Cardiac septum (tissue), 1 donor: ENCODE measurements at regions not wholly inside any gene's neighbourhood (a gene's known extent, or its start where the extent isn't known, plus 50 kb on each side); places are given as distances from the start of the nearest gene placed in this dataset.
"Not testable (repeated sequence)": the region's sequence is repeated elsewhere in the genome, so short reads cannot be mapped to it uniquely, and the experiment has no call there.

Experiments used
- DNase-seq: peaks from one replicate; pipeline ENCODE4 v3.0.0-alpha.2; 2020; ENCODE audit warnings: low spot score
- intact Hi-C: fragments of 100-400 bp; cut with DNase I; formaldehyde crosslinking; loops from one replicate; pipeline ENCODE4 v1.14.0; 2022
- donor health status: DM: no; HTN: no; CAD: no.

DNA sequence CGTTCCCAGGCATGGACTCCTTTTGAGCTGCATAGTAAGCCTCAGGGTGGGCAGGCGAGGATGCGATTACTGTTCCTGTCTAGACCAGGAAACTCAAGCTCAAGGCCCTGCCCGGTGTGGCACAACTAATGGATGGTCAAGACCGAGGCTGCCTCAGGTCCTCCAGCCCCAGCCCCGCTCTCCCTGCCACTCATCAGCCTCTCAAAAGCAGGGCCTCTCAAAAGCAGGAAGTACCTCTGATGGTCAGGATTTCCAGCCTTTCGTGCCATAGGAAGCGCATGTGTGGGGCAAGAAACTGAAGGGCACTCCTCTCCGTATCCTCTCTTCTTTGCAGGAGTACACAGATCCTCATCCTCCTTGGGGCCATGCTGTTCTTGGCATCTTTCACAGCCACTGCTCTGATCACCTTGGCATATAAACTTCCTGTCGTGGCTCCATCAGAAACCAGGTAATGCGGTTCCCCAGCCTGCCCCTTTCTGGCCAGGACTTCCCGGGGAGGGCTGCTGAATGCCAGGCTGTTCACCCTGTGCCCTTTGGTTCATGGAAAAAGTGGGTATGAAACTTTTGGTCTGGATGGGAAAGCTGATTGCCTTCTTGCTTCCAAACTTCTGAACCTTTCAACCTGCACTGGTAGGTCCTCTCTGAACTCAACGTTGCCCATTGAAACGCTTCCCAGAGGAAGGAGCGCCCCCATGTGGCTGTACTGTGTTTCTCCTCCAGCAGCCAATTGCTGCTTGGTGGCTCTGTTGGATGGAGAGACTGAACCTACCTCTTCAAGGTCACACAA is 82.8 kb upstream of the SEC11C start:
- intact Hi-C loops, result loop anchor here (1.0 to 5.0 kb wide), 3 partner anchors 65 to 276 kb away; no protein-coding TSS in a partner anchor
- peak; percentile 82 for DNase-seq

DNA sequence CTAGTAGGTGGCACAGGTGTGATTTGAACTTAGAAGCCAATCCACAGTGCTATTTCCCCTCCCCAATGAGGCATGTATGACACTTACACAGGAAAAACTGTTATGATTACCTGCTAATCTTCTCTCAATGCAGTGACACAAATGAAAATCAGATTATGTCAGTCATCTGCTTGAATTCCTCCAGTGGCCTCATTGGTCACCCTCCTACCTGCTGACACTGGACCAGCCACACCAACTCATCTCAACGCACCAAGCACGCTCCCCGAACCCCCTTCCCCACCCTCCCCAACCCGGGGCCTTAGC is 82.2 kb upstream of the SEC11C start:
- intact Hi-C loops, result loop anchor here (1.0 to 5.0 kb wide), 3 partner anchors 65 to 276 kb away; no protein-coding TSS in a partner anchor
- DNase-seq, result no peak

DNA sequence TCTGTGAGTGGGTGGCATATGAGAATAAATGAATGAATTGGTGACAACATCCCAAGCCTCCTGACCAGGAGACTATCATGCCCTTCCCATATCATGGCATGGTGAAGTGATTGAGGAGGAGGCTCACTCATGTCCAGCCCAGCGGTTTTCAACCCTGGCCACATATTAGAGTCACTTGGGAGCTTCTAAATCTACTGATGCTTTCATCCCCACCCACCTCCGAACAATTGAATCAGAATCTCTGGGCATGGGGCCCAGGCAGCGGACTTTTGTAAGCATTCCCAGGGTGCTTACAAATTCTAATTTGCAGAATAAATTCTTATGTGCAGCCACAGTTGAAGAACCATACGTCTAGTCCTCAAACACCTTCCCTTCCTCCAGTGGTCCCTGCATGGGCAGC is 81.7 kb upstream of the SEC11C start:
- intact Hi-C loops, result loop anchor here (1.0 to 5.0 kb wide), 3 partner anchors 66 to 277 kb away; no protein-coding TSS in a partner anchor
- DNase-seq, result no peak

DNA sequence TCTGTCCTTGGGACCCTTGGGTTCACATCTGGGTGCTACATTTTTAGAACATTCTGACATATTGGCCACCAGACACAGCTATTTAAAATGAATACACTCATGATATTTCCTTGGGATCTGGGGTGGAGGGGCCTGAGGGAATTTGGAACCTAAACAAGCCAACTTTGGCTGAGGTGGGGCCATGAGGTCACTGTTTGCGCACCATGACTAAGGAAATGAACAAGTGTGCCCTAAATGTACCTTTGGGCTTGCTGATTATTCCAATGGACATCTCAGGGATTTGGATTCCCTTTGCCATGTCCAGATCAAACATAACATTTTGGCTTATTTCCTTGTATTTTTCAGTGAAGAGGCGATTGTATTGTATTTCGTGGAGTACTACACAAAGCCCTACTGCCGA is 80.5 kb upstream of the SEC11C start:
- no peak for DNase-seq
- intact Hi-C loops, result loop anchor here (5.0 kb wide), 2 partner anchors 67 to 192 kb away; no protein-coding TSS in a partner anchor

DNA sequence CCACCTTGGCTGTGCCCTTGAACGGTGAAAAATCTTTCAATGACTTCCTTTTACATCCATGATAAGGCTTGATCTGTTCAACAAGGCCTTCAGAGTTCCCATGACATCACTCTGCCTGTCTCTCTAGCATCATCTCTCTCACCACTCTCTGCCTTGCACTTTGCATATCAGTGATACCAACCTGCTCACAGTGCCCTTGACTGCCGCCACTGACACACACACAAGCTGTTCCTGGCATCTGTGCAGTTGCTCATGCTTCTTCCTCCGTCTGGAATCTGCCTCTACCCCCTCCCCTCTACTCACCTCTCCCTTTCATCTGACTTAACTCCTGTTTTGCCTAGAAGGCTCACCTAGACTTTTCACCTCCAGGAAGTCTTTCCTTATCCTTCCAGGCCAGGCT is 79.1 kb upstream of the SEC11C start:
- no peak for DNase-seq
- intact Hi-C loops, result loop anchor here (10.0 kb wide), 1 partner anchor 526 kb away; no protein-coding TSS in a partner anchor

DNA sequence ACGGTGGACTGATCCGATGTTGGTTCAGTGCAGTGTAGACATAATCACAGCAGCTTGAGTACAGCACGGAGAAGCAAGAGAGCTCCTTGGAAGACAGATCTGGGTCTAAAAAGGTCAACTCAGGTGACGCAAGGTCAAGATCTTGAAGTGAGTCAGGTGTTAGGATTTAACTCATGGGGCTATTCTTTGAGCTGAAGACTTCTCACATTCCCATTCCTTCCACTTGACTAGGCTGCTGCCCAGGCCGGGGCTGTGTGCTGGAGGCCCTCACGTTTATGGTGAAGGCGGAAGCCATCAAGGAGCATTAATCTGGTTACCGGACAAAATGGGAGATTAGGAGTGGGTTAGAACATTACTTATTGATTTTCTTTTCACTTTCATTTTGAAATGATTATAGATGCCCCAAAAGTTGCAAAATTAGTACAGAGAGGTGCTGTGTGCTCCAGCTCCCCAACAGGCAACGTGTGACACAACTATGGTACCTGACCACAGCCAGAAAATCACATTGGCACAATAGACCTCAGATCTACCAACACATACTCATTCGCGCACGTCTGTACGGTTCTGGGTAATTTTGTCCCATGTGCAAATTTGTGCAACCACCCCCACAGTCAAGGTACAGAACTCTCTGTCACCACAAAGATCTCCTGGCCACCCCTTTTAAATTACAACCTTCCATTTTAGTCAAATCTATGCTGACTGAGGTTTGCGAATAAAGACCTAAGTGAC is 77.6 kb upstream of the SEC11C start:
- intact Hi-C loops, result loop anchor here (10.0 kb wide), 1 partner anchor 527 kb away; no protein-coding TSS in a partner anchor
- no peak for DNase-seq

DNA sequence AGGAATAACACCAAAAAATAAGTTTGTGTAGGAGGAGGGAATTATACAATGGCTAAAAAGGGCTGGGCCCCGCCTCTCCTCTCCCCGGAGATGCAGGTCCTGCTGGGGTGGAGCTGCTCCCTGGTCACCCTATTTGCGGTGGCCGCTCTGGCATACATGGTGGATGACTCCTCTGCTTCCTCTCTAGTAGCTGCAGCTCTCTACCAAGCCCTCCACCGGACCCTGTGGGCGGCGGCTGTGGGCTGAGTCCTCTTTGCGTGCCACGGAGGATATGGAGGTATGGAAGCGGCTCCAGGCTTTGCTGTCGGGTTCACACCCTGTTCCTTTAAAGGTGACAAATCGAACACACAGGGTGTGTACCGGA is 77.1 kb upstream of the SEC11C start:
- intact Hi-C loops, result loop anchor here (10.0 kb wide), 1 partner anchor 528 kb away; no protein-coding TSS in a partner anchor

DNA sequence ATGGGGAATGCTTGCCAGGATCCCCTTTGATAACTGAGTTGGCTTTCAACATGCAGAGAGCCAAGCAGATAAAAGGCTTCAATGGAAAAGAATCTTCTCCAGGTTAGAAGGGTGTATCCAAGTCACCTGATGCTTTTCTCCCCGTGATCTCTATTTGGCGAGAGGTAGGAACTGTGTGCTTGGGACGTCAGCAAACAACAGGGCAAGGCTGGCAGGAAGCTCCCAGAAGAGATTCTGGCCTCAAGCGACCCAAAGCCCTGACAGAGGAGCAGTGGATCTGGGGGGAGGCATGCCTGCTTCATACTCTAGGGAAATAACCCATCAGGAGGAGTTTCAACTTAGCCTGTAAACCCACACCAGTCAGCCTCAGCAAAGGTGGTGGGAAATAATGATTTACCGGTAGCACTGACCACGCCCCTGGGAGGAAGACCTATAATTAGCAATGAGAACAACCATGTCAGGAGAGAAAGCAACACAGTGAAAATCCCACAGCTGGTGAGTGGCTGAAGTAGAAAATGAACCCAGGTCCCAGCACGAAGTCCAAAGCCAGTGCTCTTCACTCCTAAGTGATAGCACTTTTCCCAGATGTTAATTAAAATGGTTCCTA is 76.3 kb upstream of the SEC11C start:
- intact Hi-C loops, result loop anchor here (10.0 kb wide), 1 partner anchor 529 kb away; no protein-coding TSS in a partner anchor
- DNase-seq, result no peak

More for the DNA sequence above, 77.1 kb upstream of the SEC11C start:
- DNase-seq, result no peak

DNA sequence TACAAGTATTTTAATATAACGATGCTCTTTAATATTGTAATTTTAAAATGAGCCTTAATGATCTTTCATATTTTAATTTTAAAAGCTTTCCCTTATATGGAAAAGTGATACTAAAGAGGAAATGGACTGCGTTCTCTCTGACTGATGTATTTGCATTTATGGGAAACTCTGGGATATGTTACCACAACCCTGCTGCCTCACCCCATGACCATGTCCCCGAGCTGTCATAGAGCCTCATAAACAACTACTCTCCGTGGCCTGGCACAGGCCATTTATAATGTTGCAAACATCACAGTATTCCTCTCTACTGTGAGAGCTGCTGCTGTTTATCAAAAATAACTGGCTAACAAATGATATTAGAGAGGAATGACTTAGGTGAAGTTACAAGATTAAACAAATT is 75.8 kb upstream of the SEC11C start:
- no peak for DNase-seq
- intact Hi-C loops, result loop anchor here (10.0 kb wide), 1 partner anchor 529 kb away; no protein-coding TSS in a partner anchor

DNA sequence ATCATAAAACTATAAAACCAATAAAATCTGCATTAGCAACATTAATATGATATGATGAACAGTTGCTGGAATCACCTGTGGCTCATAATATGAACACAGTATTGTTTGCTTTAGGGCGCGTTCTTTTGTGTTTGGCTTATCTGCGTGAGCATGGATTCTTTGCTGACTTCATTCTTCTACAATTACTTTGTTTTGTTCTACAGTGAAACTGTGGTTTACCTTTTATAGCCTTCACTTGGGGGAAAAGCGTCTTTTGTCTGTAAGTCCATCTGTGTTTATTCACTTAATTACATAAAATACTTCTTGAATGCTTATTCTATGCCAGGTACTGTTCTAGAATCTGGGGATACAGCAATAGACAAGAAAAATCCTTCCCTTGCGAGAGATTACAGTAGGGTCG is 74.0 kb upstream of the SEC11C start:
- intact Hi-C loops, result loop anchor here (10.0 kb wide), 1 partner anchor 531 kb away; no protein-coding TSS in a partner anchor

DNA sequence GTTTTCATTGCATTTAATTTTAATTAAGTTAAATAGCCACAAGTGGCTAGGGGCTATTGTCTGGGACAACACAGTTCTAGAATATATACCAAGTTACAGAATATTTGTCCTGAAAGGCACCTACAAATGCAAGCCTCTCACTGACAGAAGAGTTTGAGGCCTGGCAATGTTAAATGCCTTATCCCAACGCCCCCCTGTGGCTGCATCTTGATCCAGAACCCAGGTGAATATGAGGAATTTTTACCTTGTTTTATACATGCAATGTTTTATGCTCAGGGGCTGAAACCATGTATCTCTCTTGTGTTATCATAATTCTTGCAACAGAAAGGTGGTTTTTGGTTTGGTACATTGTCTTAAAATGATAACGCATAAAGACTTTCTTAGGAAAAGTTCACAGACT is 71.8 kb upstream of the SEC11C start:
- intact Hi-C loops, result loop anchor here (10.0 kb wide), 1 partner anchor 533 kb away; no protein-coding TSS in a partner anchor
- no peak for DNase-seq

More for the DNA sequence above, 74.0 kb upstream of the SEC11C start:
- DNase-seq, result no peak

DNA sequence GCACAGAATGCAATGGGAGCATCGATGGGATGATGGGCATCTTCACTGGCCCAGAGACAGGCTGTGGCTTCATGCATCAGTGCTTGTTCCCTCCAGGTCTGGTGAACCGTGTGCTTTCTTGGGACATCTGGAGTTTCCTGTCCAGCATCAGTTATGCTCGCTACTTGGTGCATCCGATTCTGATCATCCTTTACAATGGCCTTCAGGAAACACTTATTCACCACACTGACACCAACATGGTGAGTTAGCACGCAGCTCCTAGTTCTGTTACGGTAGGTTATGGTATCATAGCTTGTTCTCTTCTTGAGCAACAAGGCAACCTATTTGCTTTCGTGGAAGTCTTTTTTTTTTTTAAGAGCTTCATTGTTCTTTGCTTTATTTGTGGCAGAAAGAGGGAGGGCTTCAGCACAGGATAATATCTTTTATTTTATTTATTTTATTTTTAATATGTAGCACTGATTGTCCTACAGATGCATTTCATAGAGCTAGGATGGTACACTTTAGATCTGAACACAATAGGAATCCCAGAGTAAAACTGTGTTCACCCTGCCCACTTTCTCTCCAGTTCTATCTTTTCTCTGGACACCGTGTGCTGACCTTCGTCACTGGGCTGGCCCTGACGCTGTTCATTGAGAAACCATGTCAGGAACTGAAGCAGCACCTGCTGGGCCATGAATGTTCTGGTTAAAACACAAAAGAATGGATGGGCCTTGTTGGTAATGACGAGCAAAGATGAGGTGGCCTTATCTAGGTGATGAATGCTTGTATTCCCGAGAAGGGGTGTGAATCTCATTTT is 71.2 kb upstream of the SEC11C start:
- intact Hi-C loops, result loop anchor here (10.0 kb wide), 1 partner anchor 534 kb away; no protein-coding TSS in a partner anchor
- DNase-seq, result no peak

DNA sequence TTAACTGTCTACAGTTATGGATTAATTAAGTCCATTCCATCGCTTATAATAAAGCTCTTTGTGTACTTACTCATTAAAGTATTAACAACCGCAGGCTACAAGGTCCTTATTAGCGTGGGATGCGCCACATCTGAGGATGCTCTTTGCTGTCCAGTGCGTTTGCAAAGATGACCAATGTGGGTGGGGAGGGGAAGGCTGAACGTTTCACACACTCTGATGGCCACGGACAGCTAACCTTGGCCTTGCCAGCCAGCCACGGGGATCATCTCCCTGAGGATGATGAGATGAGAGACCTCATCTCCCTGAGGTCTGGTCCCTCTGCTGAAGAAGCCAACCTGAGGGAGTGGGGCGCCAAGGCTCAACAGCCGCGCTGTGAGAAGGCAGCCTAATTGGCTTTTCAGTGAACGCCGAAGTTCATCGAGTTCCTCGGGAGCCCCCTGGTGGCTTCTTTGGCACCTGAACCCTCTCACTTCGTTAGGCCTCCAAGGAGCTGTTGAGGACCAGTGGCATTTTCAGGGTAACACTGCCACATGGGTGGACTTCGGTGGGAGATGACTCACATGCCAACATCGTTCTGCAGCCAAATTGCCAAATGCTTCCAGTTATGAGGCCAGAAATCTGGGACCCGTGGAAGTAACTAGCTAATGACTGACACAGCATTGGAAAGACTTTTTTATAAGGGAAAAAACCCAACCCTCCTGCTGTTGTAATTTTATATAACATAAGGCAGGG is 69.3 kb upstream of the SEC11C start:
- intact Hi-C loops, result loop anchor here (1.0 to 2.0 kb wide), 2 partner anchors 289 to 302 kb away; no protein-coding TSS in a partner anchor
- DNase-seq, result peak; percentile 82

DNA sequence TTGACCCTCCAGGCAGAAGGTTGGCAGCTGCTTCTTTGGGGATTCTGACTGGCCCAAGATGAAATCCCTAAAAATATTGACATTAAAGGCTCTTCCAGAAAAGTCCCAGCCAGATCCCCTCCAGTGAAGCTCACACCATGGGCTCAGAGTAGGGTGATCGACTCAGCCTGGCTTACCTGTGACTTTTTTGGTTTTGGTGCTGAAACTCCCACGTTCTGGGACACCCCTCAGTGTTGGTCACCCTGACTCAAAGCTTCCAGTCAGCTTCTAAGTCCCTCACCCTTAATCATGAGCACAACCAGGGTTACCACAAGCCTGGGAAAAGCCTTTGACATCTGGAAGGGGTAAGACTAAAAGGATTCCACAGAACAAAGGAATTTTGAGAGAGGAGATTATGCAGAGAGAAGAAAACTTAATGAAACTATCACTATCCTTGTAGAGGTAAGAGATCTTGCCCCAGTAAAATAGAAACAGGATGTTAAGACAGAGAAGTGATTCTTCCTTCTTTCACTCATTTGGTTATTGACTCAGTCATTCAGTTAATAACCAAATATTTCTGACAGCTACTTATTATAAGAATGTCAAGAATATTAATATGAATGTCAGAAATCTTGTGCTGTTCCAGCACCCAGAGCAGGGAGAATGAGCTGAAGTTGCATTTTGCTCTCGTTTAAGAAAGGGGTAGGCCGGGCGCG is 66.8 kb upstream of the SEC11C start:
- intact Hi-C loops, result no loop called here
- no peak for DNase-seq

DNA sequence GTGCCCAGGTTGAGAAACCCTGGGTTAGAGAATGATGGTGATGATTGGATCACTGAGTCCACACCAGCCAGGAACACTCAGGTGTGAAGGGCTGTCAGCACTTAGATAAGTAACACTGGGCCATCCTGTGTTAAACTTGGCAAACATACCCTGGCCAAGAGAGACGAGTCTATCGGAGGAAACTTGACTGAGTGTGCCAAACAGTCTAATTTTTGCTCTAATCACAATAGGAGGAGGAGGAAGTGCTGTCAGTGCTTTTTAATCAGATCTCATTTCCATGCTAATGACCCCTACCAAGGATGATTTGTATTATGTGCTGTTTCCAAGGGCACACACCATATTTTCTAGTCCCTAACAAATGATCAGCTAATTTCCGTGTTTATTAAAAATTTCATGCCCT is 63.8 kb upstream of the SEC11C start:
- no peak for DNase-seq
- intact Hi-C loops, result no loop called here

DNA sequence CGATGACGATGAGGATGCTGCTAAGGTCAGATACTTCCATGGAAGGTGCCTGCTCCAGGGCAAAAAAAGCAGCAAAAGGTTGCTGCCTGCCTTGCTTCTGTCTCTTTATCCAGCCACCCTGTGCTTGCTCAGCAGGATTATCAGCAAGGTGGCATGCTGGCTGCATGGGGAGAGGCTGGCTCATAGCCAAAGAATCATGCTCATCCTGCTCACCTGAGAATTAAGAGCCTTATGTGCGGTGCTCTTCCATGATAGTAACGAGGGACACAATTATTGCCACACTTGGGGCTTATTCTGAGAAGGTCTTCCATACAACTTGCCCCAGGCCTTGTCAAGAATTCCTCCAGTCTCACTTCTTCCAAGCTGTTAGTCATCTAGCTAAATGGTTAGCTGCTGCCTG is 60.4 kb upstream of the SEC11C start:
- no peak for DNase-seq
- intact Hi-C loops, result no loop called here

DNA sequence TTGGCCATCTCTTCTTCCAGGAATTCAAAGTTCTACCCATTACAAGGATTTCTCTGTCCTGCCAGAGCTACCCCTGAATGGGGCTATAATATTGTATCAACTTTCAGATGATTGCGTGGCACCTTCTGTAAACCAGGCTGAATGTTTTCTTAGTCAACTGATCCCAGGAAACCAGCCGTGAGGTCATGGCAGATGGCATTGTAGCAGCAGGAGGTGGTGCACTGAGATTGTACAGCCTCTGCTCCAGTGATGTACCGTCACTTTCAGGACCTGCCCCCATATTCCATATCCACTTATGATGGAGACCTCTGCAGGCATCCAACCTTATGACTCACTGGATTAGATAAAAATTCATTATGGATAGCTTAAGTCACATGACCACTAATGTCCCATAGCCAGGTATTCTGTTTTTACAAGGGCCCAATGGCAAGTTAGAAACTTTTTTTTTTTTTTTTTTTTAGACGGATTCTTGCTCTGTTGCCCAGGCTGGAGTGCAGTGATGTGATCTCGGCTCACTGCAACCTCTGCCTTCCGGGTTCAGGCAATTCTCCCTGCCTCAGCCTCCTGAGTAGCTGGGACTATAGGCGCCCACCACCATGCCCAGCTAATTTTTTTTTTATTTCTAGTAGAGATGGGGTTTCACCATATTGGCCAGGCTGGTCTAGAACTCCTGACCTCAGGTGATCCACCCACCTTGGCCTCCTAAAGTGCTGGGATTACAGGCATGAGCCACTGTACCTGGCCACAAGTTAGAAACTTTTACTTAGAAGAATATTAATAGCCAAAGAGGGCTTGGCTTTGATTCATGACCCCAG is 59.8 kb upstream of the SEC11C start:
- DNase-seq, intact Hi-C loops: not testable (repeated sequence)
